Myocyte (in vitro differentiated cells): ENCODE measurements at regions not wholly inside any gene's neighbourhood (a gene's known extent, or its start where the extent isn't known, plus 50 kb on each side); places are given as distances from the start of the nearest gene placed in this dataset.
"Not testable (repeated sequence)": the region's sequence is repeated elsewhere in the genome, so short reads cannot be mapped to it uniquely, and the experiment has no call there.

ENCODE experiments used
- DNase-seq: peaks from one replicate; pipeline ENCODE4 v3.0.0-alpha.2; 2012; ENCODE audit warnings: low read depth

- no peak for DNase-seq
Measured at GRCh38 chr5:100641833-100642232, 106.7 kb downstream of the FAM174A start.

GRCh38 chr5:100643473-100643872, 108.3 kb downstream of the FAM174A start:
- DNase-seq, result no peak

GRCh38 chr5:100644185-100644584, 109.0 kb downstream of the FAM174A start:
- no peak for DNase-seq

- DNase-seq, result no peak
Measured at GRCh38 chr5:100644776-100645175, 109.6 kb downstream of the FAM174A start.

GRCh38 chr5:100646011-100646410, 110.8 kb downstream of the FAM174A start:
- no peak for DNase-seq

- DNase-seq, result no peak
Measured at GRCh38 chr5:100646691-100647090, 111.5 kb downstream of the FAM174A start.

GRCh38 chr5:100647461-100648230, 112.5 kb downstream of the FAM174A start:
- peak; percentile 44 for DNase-seq

GRCh38 chr5:100654895-100655294, 119.7 kb downstream of the FAM174A start:
- no peak for DNase-seq

GRCh38 chr5:100656771-100657170, 121.6 kb downstream of the FAM174A start:
- not testable (repeated sequence) for DNase-seq

GRCh38 chr5:100659080-100659795, 124.1 kb downstream of the FAM174A start:
- no peak for DNase-seq

GRCh38 chr5:100664140-100664539, 129.0 kb downstream of the FAM174A start:
- no peak for DNase-seq

- DNase-seq, result peak; percentile 52
Measured at GRCh38 chr5:100667161-100667630, 132.0 kb downstream of the FAM174A start.

GRCh38 chr5:100668511-100668910, 133.3 kb downstream of the FAM174A start:
- no peak for DNase-seq

- DNase-seq, result peak; percentile 83
Measured at GRCh38 chr5:100676817-100677631, 141.8 kb downstream of the FAM174A start.

GRCh38 chr5:100682625-100683024, 147.5 kb downstream of the FAM174A start:
- no peak for DNase-seq

- DNase-seq, result peak; percentile 94
Measured at GRCh38 chr5:100683881-100684280, 148.7 kb downstream of the FAM174A start.

GRCh38 chr5:100685122-100685521, 149.9 kb downstream of the FAM174A start:
- DNase-seq, result not testable (repeated sequence)

GRCh38 chr5:100688834-100689233, 153.7 kb downstream of the FAM174A start:
- not testable (repeated sequence) for DNase-seq

- DNase-seq, result peak; percentile 75
Measured at GRCh38 chr5:100690036-100690560, 154.9 kb downstream of the FAM174A start.

- no peak for DNase-seq
Measured at GRCh38 chr5:100691085-100691484, 155.9 kb downstream of the FAM174A start.

- no peak for DNase-seq
Measured at GRCh38 chr5:100691548-100691947, 156.4 kb downstream of the FAM174A start.
